A549 (cell line): ENCODE measurements at regions not wholly inside any gene's neighbourhood (a gene's known extent, or its start where the extent isn't known, plus 50 kb on each side); places are given as distances from the start of the nearest gene placed in this dataset.

ENCODE experiments used
- MAZ ChIP-seq: fragments of 150-350 bp; IDR thresholded peaks from 2 replicates; pipeline ENCODE4 v1.6.1; 2014; ENCODE audit warnings: antibody characterized with exemption, low read depth, low read length, borderline replicate concordance
- POLR2A ChIP-seq: IDR thresholded peaks from 2 replicates; pipeline ENCODE4 v1.6.1; 2012; ENCODE audit warnings: mild to moderate bottlenecking, low read length
- RAD21 ChIP-seq, 2 experiments: fragments of >200 bp in 1 of 2; sonication (Bioruptor Twin) in 1 of 2; formaldehyde crosslinking in 1 of 2; IDR thresholded peaks in 1 of 2; conservative IDR thresholded peaks in 1 of 2; 2 replicates in 1 of 2; 3 replicates in 1 of 2; pipeline ENCODE4 v1.6.1; 2012 to 2018; ENCODE audit warnings: inconsistent platforms in 1 of 2
- TF ChIP-seq, protein P1 (sequence below): fragments of >200 bp; sonication (Bioruptor Twin); formaldehyde crosslinking; IDR thresholded peaks from 3 replicates; pipeline ENCODE4 v1.5.1; 2016

- TF ChIP-seq RAD21 (conservative IDR thresholded peaks at IDR 0.05 in 1 of 2, IDR thresholded peaks at IDR 0.05 in 1 of 2) (no peak), POLR2A (no peak), MAZ (no peak)
- TF ChIP-seq, protein P1, sequence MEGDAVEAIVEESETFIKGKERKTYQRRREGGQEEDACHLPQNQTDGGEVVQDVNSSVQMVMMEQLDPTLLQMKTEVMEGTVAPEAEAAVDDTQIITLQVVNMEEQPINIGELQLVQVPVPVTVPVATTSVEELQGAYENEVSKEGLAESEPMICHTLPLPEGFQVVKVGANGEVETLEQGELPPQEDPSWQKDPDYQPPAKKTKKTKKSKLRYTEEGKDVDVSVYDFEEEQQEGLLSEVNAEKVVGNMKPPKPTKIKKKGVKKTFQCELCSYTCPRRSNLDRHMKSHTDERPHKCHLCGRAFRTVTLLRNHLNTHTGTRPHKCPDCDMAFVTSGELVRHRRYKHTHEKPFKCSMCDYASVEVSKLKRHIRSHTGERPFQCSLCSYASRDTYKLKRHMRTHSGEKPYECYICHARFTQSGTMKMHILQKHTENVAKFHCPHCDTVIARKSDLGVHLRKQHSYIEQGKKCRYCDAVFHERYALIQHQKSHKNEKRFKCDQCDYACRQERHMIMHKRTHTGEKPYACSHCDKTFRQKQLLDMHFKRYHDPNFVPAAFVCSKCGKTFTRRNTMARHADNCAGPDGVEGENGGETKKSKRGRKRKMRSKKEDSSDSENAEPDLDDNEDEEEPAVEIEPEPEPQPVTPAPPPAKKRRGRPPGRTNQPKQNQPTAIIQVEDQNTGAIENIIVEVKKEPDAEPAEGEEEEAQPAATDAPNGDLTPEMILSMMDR: no peak
Measured at GRCh38 chrX:13502590-13502989, 66.8 kb upstream of the EGFL6 start.
